ENCODE measurements at regions not wholly inside any gene's neighbourhood (a gene's known extent, or its start where the extent isn't known, plus 50 kb on each side); places are given as distances from the start of the nearest gene placed in this dataset.

DNA sequence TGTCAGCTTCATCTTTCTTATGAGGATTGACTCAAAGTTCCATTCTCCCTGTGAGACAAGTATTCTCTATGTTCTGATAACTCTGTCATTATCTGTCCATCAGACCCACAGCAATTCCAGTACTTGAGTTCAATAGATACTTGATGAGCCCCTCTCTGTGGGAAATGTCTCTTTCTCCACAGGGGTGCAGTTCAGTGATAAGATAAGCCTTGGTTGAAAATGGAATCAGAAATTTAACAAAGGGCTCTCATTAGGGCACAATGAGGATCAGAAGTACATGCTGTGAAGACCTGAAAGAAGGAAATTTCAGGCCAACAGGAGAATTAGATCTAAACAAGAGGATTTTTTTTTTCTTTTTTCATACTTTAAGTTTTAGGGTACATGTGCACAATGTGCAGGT is 737.3 kb downstream of the MTRR start:
- TF ChIP-seq, protein P1, sequence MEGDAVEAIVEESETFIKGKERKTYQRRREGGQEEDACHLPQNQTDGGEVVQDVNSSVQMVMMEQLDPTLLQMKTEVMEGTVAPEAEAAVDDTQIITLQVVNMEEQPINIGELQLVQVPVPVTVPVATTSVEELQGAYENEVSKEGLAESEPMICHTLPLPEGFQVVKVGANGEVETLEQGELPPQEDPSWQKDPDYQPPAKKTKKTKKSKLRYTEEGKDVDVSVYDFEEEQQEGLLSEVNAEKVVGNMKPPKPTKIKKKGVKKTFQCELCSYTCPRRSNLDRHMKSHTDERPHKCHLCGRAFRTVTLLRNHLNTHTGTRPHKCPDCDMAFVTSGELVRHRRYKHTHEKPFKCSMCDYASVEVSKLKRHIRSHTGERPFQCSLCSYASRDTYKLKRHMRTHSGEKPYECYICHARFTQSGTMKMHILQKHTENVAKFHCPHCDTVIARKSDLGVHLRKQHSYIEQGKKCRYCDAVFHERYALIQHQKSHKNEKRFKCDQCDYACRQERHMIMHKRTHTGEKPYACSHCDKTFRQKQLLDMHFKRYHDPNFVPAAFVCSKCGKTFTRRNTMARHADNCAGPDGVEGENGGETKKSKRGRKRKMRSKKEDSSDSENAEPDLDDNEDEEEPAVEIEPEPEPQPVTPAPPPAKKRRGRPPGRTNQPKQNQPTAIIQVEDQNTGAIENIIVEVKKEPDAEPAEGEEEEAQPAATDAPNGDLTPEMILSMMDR (IDR thresholded peaks at IDR 0.05; ENCODE audit: low read length): no peak
- TF ChIP-seq EZH2 (IDR thresholded peaks at IDR 0.05; ENCODE audit: borderline replicate concordance, low read length): no peak

All from OCI-LY1 (cell line).